HS-27A (cell line): ENCODE measurements at regions not wholly inside any gene's neighbourhood (a gene's known extent, or its start where the extent isn't known, plus 50 kb on each side); places are given as distances from the start of the nearest gene placed in this dataset.

Experiments used
- DNase-seq: peaks from one replicate; pipeline ENCODE4 v3.0.0-alpha.2; 2012; ENCODE audit warnings: low read depth, missing footprints

- DNase-seq, result no peak
These were observed 457.0 kb downstream of the MN1 start for GRCh38 chr22:27344546-27344945.

- DNase-seq, result no peak
These were observed 455.9 kb downstream of the MN1 start for GRCh38 chr22:27345691-27346090.

GRCh38 chr22:27347951-27348350 is 453.6 kb downstream of the MN1 start:
- DNase-seq, result no peak

GRCh38 chr22:27348634-27349033 is 452.9 kb downstream of the MN1 start:
- no peak for DNase-seq

GRCh38 chr22:27349456-27349855 is 452.1 kb downstream of the MN1 start:
- peak; percentile 24 for DNase-seq

- no peak for DNase-seq
These were observed 451.2 kb downstream of the MN1 start for GRCh38 chr22:27350306-27350705.

- DNase-seq, result no peak
These were observed 449.1 kb downstream of the MN1 start for GRCh38 chr22:27352426-27352825.

GRCh38 chr22:27358096-27358870 is 443.3 kb downstream of the MN1 start:
- DNase-seq, result no peak

GRCh38 chr22:27370269-27370668 is 431.3 kb downstream of the MN1 start:
- no peak for DNase-seq

- no peak for DNase-seq
These were observed 430.6 kb downstream of the MN1 start for GRCh38 chr22:27370987-27371386.

GRCh38 chr22:27372364-27372763 is 429.2 kb downstream of the MN1 start:
- no peak for DNase-seq

- DNase-seq, result no peak
These were observed 428.4 kb downstream of the MN1 start for GRCh38 chr22:27372969-27373670.

GRCh38 chr22:27377501-27378295 is 423.9 kb downstream of the MN1 start:
- no peak for DNase-seq

GRCh38 chr22:27378311-27378800 is 423.2 kb downstream of the MN1 start:
- no peak for DNase-seq

- DNase-seq, result no peak
These were observed 422.6 kb downstream of the MN1 start for GRCh38 chr22:27378995-27379394.

- no peak for DNase-seq
These were observed 420.7 kb downstream of the MN1 start for GRCh38 chr22:27380855-27381254.

GRCh38 chr22:27381552-27381951 is 420.0 kb downstream of the MN1 start:
- DNase-seq, result no peak

GRCh38 chr22:27381960-27382742 is 419.4 kb downstream of the MN1 start:
- no peak for DNase-seq

GRCh38 chr22:27382947-27383346 is 418.6 kb downstream of the MN1 start:
- no peak for DNase-seq

GRCh38 chr22:27383896-27384295 is 417.7 kb downstream of the MN1 start:
- no peak for DNase-seq

GRCh38 chr22:27385261-27385998 is 416.1 kb downstream of the MN1 start:
- DNase-seq, result no peak
